GM12891 (cell line): ENCODE measurements at regions not wholly inside any gene's neighbourhood (a gene's known extent, or its start where the extent isn't known, plus 50 kb on each side); places are given as distances from the start of the nearest gene placed in this dataset.
"Not testable (repeated sequence)": the region's sequence is repeated elsewhere in the genome, so short reads cannot be mapped to it uniquely, and the experiment has no call there.

Source experiments
- DNase-seq: peaks from one replicate; pipeline ENCODE4 v3.0.0; 2011; ENCODE audit warnings: low spot score; ENCODE audit not compliant: insufficient read length
- FAIRE-seq: peaks from 2 replicates; lab custom pipeline; 2011; peaks lifted over from hg19 to GRCh38; lab: Jason Lieb, UNC
- PAX5 ChIP-seq: IDR thresholded peaks from 2 replicates; pipeline ENCODE4 v1.6.1; 2011; ENCODE audit warnings: low read length, moderate library complexity, mild to moderate bottlenecking; ENCODE audit not compliant: insufficient read depth, severe bottlenecking
- POLR2A ChIP-seq: IDR thresholded peaks from 2 replicates; pipeline ENCODE4 v1.6.1; 2011; ENCODE audit warnings: low read depth, low read length, control low read depth
- POLR2AphosphoS5 ChIP-seq: IDR thresholded peaks from 2 replicates; pipeline ENCODE4 v1.6.1; 2011; ENCODE audit warnings: low read depth, low read length, control low read depth
- POU2F2 ChIP-seq: IDR thresholded peaks from 2 replicates; pipeline ENCODE4 v1.6.1; 2011; ENCODE audit warnings: low read depth, mild to moderate bottlenecking, control low read depth, low read length, moderate library complexity
- SPI1 ChIP-seq: IDR thresholded peaks from 2 replicates; pipeline ENCODE4 v1.6.1; 2011; ENCODE audit warnings: low read depth, low read length, control low read depth
- TAF1 ChIP-seq: IDR thresholded peaks from 2 replicates; pipeline ENCODE4 v1.6.1; 2011; ENCODE audit warnings: low read depth, low read length, control low read depth

- TF ChIP-seq POU2F2 = no peak
- TF ChIP-seq TAF1 = no peak
- TF ChIP-seq POLR2A = no peak
- no peak for TF ChIP-seq POLR2AphosphoS5
- TF ChIP-seq SPI1 = no peak
- no peak for FAIRE-seq
- DNase-seq = no peak
Observed at GRCh38 chr6:125637207-125637606, 112.2 kb upstream of the HEY2 start.

- FAIRE-seq (no peak), DNase-seq (no peak)
- no peak for TF ChIP-seq POLR2A
- TF ChIP-seq TAF1 = no peak
- TF ChIP-seq POLR2AphosphoS5 = no peak
- TF ChIP-seq POU2F2 = no peak
- no peak for TF ChIP-seq PAX5
- TF ChIP-seq SPI1 = no peak
Observed at GRCh38 chr6:125639466-125640020, 109.9 kb upstream of the HEY2 start.

GRCh38 chr6:125640441-125641150, 108.8 kb upstream of the HEY2 start:
- DNase-seq (no peak), FAIRE-seq (no peak)

GRCh38 chr6:125643967-125644661, 105.3 kb upstream of the HEY2 start:
- DNase-seq, FAIRE-seq: not testable (repeated sequence)

More at GRCh38 chr6:125640441-125641150, 108.8 kb upstream of the HEY2 start:
- TF ChIP-seq SPI1 (no peak), POLR2A (no peak), POLR2AphosphoS5 (no peak), POU2F2 (no peak), TAF1 (no peak), PAX5 (no peak)

- FAIRE-seq (no peak), DNase-seq (no peak)
- TF ChIP-seq SPI1 = no peak
- no peak for TF ChIP-seq POLR2AphosphoS5
Observed at GRCh38 chr6:125647391-125647790, 102.0 kb upstream of the HEY2 start.

- FAIRE-seq, DNase-seq: not testable (repeated sequence)
Observed at GRCh38 chr6:125653752-125654151, 95.7 kb upstream of the HEY2 start.

- DNase-seq (no peak), FAIRE-seq (no peak)
- TF ChIP-seq POLR2AphosphoS5 (no peak), POU2F2 (no peak), POLR2A (no peak), SPI1 (no peak)
Observed at GRCh38 chr6:125655511-125655910, 93.9 kb upstream of the HEY2 start.

- DNase-seq (no peak), FAIRE-seq (no peak)
- no peak for TF ChIP-seq PAX5
Observed at GRCh38 chr6:125656287-125656870, 93.1 kb upstream of the HEY2 start.

- DNase-seq (no peak), FAIRE-seq (no peak)
- TF ChIP-seq POLR2AphosphoS5 (no peak), PAX5 (no peak), SPI1 (no peak), POU2F2 (no peak), POLR2A (no peak), TAF1 (no peak)
Observed at GRCh38 chr6:125658136-125658535, 91.3 kb upstream of the HEY2 start.

GRCh38 chr6:125658759-125659431, 90.5 kb upstream of the HEY2 start:
- no peak for TF ChIP-seq POLR2A
- no peak for TF ChIP-seq SPI1
- TF ChIP-seq TAF1 = no peak
- TF ChIP-seq POU2F2 = no peak
- TF ChIP-seq POLR2AphosphoS5 = no peak
- TF ChIP-seq PAX5 = no peak
- no peak for FAIRE-seq

More at GRCh38 chr6:125658759-125659431, 90.5 kb upstream of the HEY2 start:
- DNase-seq = no peak
